ENCODE measurements at regions not wholly inside any gene's neighbourhood (a gene's known extent, or its start where the extent isn't known, plus 50 kb on each side); places are given as distances from the start of the nearest gene placed in this dataset.

- TF ChIP-seq ZSCAN29 (CRISPR knock-in tag; conservative IDR thresholded peaks at IDR 0.05) (peak; percentile 92), FOXA1 (IDR thresholded peaks at IDR 0.05) (peak; percentile 83), FOXA1 (CRISPR knock-in tag; IDR thresholded peaks at IDR 0.05) (peak; percentile 99), SIX1 (CRISPR knock-in tag; IDR thresholded peaks at IDR 0.05; ENCODE audit: borderline replicate concordance) (peak; percentile 92; the same call in 1 of the 2 replicates), ZSCAN21 (CRISPR knock-in tag; IDR thresholded peaks at IDR 0.05; ENCODE audit: borderline replicate concordance) (peak; percentile 44; the same call in 1 of the 2 replicates), ZNF674 (CRISPR knock-in tag; IDR thresholded peaks at IDR 0.05; ENCODE audit: low read depth) (0 out of 2 replicates have a peak, but pooled peaks have one; percentile 60), ZKSCAN8 (CRISPR knock-in tag; IDR thresholded peaks at IDR 0.05; ENCODE audit: borderline replicate concordance) (peak; percentile 91; the same call in 1 of the 2 replicates), FOXC1 (CRISPR knock-in tag; IDR thresholded peaks at IDR 0.05; ENCODE audit: borderline replicate concordance) (peak; percentile 92; the same call in 1 of the 2 replicates), TOPORS (CRISPR knock-in tag; IDR thresholded peaks at IDR 0.05) (no peak), HNRNPL (IDR thresholded peaks at IDR 0.05; ENCODE audit: low read depth, low read length) (no peak), ZNF775 (CRISPR knock-in tag; IDR thresholded peaks at IDR 0.05; ENCODE audit: borderline replicate concordance) (peak; percentile 82; the same call in 1 of the 2 replicates), THRA (CRISPR knock-in tag; IDR thresholded peaks at IDR 0.05; ENCODE audit: borderline replicate concordance) (peak; percentile 76; the same call in 1 of the 2 replicates), ZNF235 (CRISPR knock-in tag; IDR thresholded peaks at IDR 0.05; ENCODE audit: borderline replicate concordance) (no peak; the same call in 1 of the 2 replicates), ZNF574 (CRISPR knock-in tag; IDR thresholded peaks at IDR 0.05) (peak; percentile 79), ZMYM3 (CRISPR knock-in tag; IDR thresholded peaks at IDR 0.05) (peak; percentile 76; the same call in 1 of the 2 replicates), MED1 (CRISPR knock-in tag; IDR thresholded peaks at IDR 0.05) (peak; percentile 95), ATF7-NPFF (CRISPR knock-in tag; IDR thresholded peaks at IDR 0.05; ENCODE audit: low read depth) (0 out of 2 replicates have a peak, but pooled peaks have one; percentile 26), MXD1 (CRISPR knock-in tag; IDR thresholded peaks at IDR 0.05) (no peak), BRF2 (CRISPR knock-in tag; IDR thresholded peaks at IDR 0.05) (no peak), U2AF1 (optimal IDR thresholded peaks at IDR 0.05; ENCODE audit: low read depth, low read length) (no peak)
Measured at GRCh38 chr16:52611817-52612673, 65.1 kb upstream of the TOX3 start (continued).
